AG04450 (cell line): ENCODE measurements at regions not wholly inside any gene's neighbourhood (a gene's known extent, or its start where the extent isn't known, plus 50 kb on each side); places are given as distances from the start of the nearest gene placed in this dataset.

ENCODE experiments used
- CTCF ChIA-PET: fragments of 300-600, 350-600 bp; formaldehyde crosslinking; extraction: SDS; loops from one replicate; lab custom pipeline; 2022; ENCODE audit warnings: antibody characterized with exemption, inconsistent platforms; lab: Charles Lee
- POLR2A ChIA-PET: fragments of 350-600 bp; formaldehyde crosslinking; extraction: SDS; loops from one replicate; lab custom pipeline; 2021; ENCODE audit warnings: antibody characterized with exemption, inconsistent platforms; lab: Yijun Ruan, JAX
- DNase-seq: peaks from one replicate; pipeline ENCODE4 v3.0.0-alpha.2; 2011; ENCODE audit warnings: low read depth, low spot score
- H3K27ac ChIP-seq: one replicate; pipeline ENCODE4 v1.5.1; 2012; ENCODE audit warnings: low read depth, low read length, control low read depth
- H3K27me3 ChIP-seq: one replicate; pipeline ENCODE4 v1.6.0; 2012; ENCODE audit warnings: low read length; ENCODE audit not compliant: control insufficient read depth, insufficient read depth
- H3K4me3 ChIP-seq: 2 replicates; pipeline ENCODE4 v1.5.1; 2011; ENCODE audit warnings: mild to moderate bottlenecking, low read depth, low read length, control low read depth
- H3K9me3 ChIP-seq: 2 replicates; pipeline ENCODE4 v1.5.1; 2012; ENCODE audit warnings: low read length; ENCODE audit not compliant: control insufficient read depth, insufficient read depth
- TF ChIP-seq, protein P1 (sequence below): IDR thresholded peaks from 2 replicates; pipeline ENCODE4 v1.5.1; 2011; ENCODE audit warnings: low read depth, low read length, control low read depth, inconsistent platforms

GRCh38 chr5:126274076-126274762, 149.0 kb upstream of the GRAMD2B start:
- H3K9me3 ChIP-seq, result no peaks in the 10 kb centered on the region
- ChIA-PET POLR2A (no interaction called here), CTCF (interaction anchor here (0.6 kb wide), 1 partner anchor 8 kb away, joined by 8 read pairs; no protein-coding TSS in a partner anchor)
- DNase-seq, result no peak
- peaks cover 3% of the 10 kb centered on the region for H3K27me3 ChIP-seq
- no peak overlapping the region for H3K4me3 ChIP-seq
- H3K27ac ChIP-seq, result no peak overlapping the region
- TF ChIP-seq, protein P1, sequence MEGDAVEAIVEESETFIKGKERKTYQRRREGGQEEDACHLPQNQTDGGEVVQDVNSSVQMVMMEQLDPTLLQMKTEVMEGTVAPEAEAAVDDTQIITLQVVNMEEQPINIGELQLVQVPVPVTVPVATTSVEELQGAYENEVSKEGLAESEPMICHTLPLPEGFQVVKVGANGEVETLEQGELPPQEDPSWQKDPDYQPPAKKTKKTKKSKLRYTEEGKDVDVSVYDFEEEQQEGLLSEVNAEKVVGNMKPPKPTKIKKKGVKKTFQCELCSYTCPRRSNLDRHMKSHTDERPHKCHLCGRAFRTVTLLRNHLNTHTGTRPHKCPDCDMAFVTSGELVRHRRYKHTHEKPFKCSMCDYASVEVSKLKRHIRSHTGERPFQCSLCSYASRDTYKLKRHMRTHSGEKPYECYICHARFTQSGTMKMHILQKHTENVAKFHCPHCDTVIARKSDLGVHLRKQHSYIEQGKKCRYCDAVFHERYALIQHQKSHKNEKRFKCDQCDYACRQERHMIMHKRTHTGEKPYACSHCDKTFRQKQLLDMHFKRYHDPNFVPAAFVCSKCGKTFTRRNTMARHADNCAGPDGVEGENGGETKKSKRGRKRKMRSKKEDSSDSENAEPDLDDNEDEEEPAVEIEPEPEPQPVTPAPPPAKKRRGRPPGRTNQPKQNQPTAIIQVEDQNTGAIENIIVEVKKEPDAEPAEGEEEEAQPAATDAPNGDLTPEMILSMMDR, result no peak

GRCh38 chr5:126274763-126275125, 148.5 kb upstream of the GRAMD2B start:
- DNase-seq, result no peak
- Histone ChIP-seq H3K9me3 (no peaks in the 10 kb centered on the region), H3K27ac (no peak overlapping the region), H3K27me3 (peaks cover 3% of the 10 kb centered on the region), H3K4me3 (no peak overlapping the region)
- ChIA-PET CTCF (no interaction called here), POLR2A (no interaction called here)
- TF ChIP-seq, protein P1, result no peak

GRCh38 chr5:126277762-126278161, 145.4 kb upstream of the GRAMD2B start:
- CTCF ChIA-PET, result no interaction called here
- DNase-seq, result no peak
- Histone ChIP-seq H3K9me3 (no peaks in the 10 kb centered on the region), H3K4me3 (no peak overlapping the region), H3K27ac (no peak overlapping the region), H3K27me3 (peaks cover 3% of the 10 kb centered on the region)
- TF ChIP-seq, protein P1, result no peak
- POLR2A ChIA-PET, result no interaction called here

- H3K27ac ChIP-seq, result no peak overlapping the region
- no peaks in the 10 kb centered on the region for H3K27me3 ChIP-seq
- no peak overlapping the region for H3K4me3 ChIP-seq
- DNase-seq, result no peak
- POLR2A ChIA-PET, result no interaction called here
- CTCF ChIA-PET, result no interaction called here
- TF ChIP-seq, protein P1, result no peak
- no peaks in the 10 kb centered on the region for H3K9me3 ChIP-seq
Observed at GRCh38 chr5:126280343-126280742, 142.9 kb upstream of the GRAMD2B start.

DNA sequence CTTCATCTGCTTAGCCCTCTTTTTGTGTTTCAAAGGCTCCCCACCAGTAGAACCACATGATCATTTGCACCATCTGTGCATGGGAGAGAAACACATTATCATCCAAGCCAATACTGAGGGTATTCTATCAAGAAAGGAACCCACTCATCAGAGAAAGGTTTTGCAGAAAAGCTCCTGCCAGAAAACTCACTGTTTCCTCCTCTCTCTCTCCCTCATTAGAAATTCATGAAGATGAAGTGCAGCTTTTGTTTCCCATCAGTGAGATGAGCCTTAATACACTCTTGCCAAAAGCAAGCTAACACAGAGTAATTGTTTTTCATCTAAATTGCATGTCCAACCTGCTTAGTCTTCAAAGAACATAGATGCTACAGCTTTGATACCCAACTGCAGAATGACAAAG, 142.4 kb upstream of the GRAMD2B start:
- H3K4me3 ChIP-seq, result no peak overlapping the region
- TF ChIP-seq, protein P1, result no peak
- H3K27ac ChIP-seq, result no peak overlapping the region
- DNase-seq, result no peak
- H3K27me3 ChIP-seq, result no peaks in the 10 kb centered on the region
- ChIA-PET CTCF (interaction anchor here (1.1 kb wide), 1 partner anchor 76 kb away, joined by 3 read pairs; no protein-coding TSS in a partner anchor), POLR2A (no interaction called here)
- no peaks in the 10 kb centered on the region for H3K9me3 ChIP-seq
